ENCODE measurements at regions not wholly inside any gene's neighbourhood (a gene's known extent, or its start where the extent isn't known, plus 50 kb on each side); places are given as distances from the start of the nearest gene placed in this dataset.
"Not testable (repeated sequence)": the region's sequence is repeated elsewhere in the genome, so short reads cannot be mapped to it uniquely, and the experiment has no call there.

- DNase-seq (ENCODE audit: low spot score) = no peak
These were observed 183.8 kb upstream of the THBS1 start for GRCh38 chr15:39396979-39397615.

GRCh38 chr15:39397883-39398282 lies 183.0 kb upstream of the THBS1 start:
- no peak for DNase-seq (ENCODE audit: low spot score)

- DNase-seq (ENCODE audit: low spot score) = no peak
These were observed 181.3 kb upstream of the THBS1 start for GRCh38 chr15:39399600-39399999.

GRCh38 chr15:39400002-39400401 lies 180.9 kb upstream of the THBS1 start:
- no peak for DNase-seq (ENCODE audit: low spot score)

- DNase-seq (ENCODE audit: low spot score) = no peak
These were observed 179.9 kb upstream of the THBS1 start for GRCh38 chr15:39400821-39401550.

GRCh38 chr15:39403640-39404117 lies 177.2 kb upstream of the THBS1 start:
- DNase-seq (ENCODE audit: low spot score) = no peak

GRCh38 chr15:39404767-39405181 lies 176.1 kb upstream of the THBS1 start:
- DNase-seq (ENCODE audit: low spot score) = no peak

GRCh38 chr15:39406485-39406884 lies 174.4 kb upstream of the THBS1 start:
- no peak for DNase-seq (ENCODE audit: low spot score)

GRCh38 chr15:39407116-39407515 lies 173.8 kb upstream of the THBS1 start:
- no peak for DNase-seq (ENCODE audit: low spot score)

GRCh38 chr15:39409876-39410530 lies 170.9 kb upstream of the THBS1 start:
- DNase-seq (ENCODE audit: low spot score) = no peak

- DNase-seq (ENCODE audit: low spot score) = no peak
These were observed 169.5 kb upstream of the THBS1 start for GRCh38 chr15:39411102-39411989.

- DNase-seq (ENCODE audit: low spot score) = no peak
These were observed 167.3 kb upstream of the THBS1 start for GRCh38 chr15:39413558-39413957.

GRCh38 chr15:39414201-39414600 lies 166.7 kb upstream of the THBS1 start:
- DNase-seq (ENCODE audit: low spot score) = no peak

- DNase-seq (ENCODE audit: low spot score) = no peak
These were observed 165.2 kb upstream of the THBS1 start for GRCh38 chr15:39415634-39416033.

- no peak for DNase-seq (ENCODE audit: low spot score)
These were observed 164.6 kb upstream of the THBS1 start for GRCh38 chr15:39416258-39416657.

- no peak for DNase-seq (ENCODE audit: low spot score)
These were observed 163.3 kb upstream of the THBS1 start for GRCh38 chr15:39417366-39418134.

GRCh38 chr15:39419651-39420050 lies 161.2 kb upstream of the THBS1 start:
- no peak for DNase-seq (ENCODE audit: low spot score)

- DNase-seq (ENCODE audit: low spot score) = not testable (repeated sequence)
These were observed 160.6 kb upstream of the THBS1 start for GRCh38 chr15:39420123-39420852.

GRCh38 chr15:39420853-39421192 lies 160.1 kb upstream of the THBS1 start:
- DNase-seq (ENCODE audit: low spot score) = not testable (repeated sequence)

All from pons (tissue), 1 donor.